HepG2 (cell line): ENCODE measurements at regions not wholly inside any gene's neighbourhood (a gene's known extent, or its start where the extent isn't known, plus 50 kb on each side); places are given as distances from the start of the nearest gene placed in this dataset.

Experiments
- EEA1 ChIP-seq: sonication (generic); formaldehyde crosslinking; IDR thresholded peaks from 2 replicates; pipeline ENCODE4 v1.5.1; 2020; ENCODE audit warnings: mild to moderate bottlenecking, missing genetic modification reagents, borderline replicate concordance
- HBP1 ChIP-seq: IDR thresholded peaks from 2 replicates; pipeline ENCODE4 v1.6.1; 2016; ENCODE audit warnings: low read depth, control low read depth
- IRF2 ChIP-seq: IDR thresholded peaks from 2 replicates; pipeline ENCODE4 v1.6.1; 2018; ENCODE audit warnings: missing genetic modification reagents, missing compliant biosample characterization
- MNT ChIP-seq: fragments of 450-650 bp; IDR thresholded peaks from 2 replicates; pipeline ENCODE4 v1.6.1; 2016
- ZNF318 ChIP-seq: sonication (generic); formaldehyde crosslinking; IDR thresholded peaks from 2 replicates; pipeline ENCODE4 v1.4.0; 2020; ENCODE audit warnings: mild to moderate bottlenecking, missing genetic modification reagents
- ZNF597 ChIP-seq: sonication (generic); formaldehyde crosslinking; IDR thresholded peaks from 2 replicates; pipeline ENCODE4 v1.5.0; 2020; ENCODE audit warnings: missing genetic modification reagents

- no peak for TF ChIP-seq ZNF318 (CRISPR knock-in tag)
- TF ChIP-seq IRF2 (CRISPR knock-in tag) = no peak
- TF ChIP-seq EEA1 (CRISPR knock-in tag) = no peak
- no peak for TF ChIP-seq HBP1 (CRISPR knock-in tag)
- no peak for TF ChIP-seq MNT
- no peak for TF ChIP-seq ZNF597
- TF ChIP-seq, all 625 proteins: peak for 0
Observed at GRCh38 chr5:15446552-15446951, 53.4 kb upstream of the FBXL7 start (continued).
